Effector memory CD8-positive, alpha-beta T cell (primary cell): ENCODE measurements at regions not wholly inside any gene's neighbourhood (a gene's known extent, or its start where the extent isn't known, plus 50 kb on each side); places are given as distances from the start of the nearest gene placed in this dataset.
"Not testable (repeated sequence)": the region's sequence is repeated elsewhere in the genome, so short reads cannot be mapped to it uniquely, and the experiment has no call there.

ENCODE experiments used
- ATAC-seq: fragments of 150-1000 bp; cut with Tn5 transposase; replicated peaks from 2 replicates; pipeline ENCODE4 v1.10.0; 2021; ENCODE audit warnings: mild to moderate bottlenecking, moderate library complexity
- DNase-seq, 3 experiments: peaks; one replicate each; pipeline ENCODE4 v3.0.0; 2021
- H3K27ac Mint-ChIP-seq, 2 donors: one replicate each; pipeline ENCODE4 v1.8.0; 2022; ENCODE audit warnings: mild to moderate bottlenecking in 2 of 2, mixed read lengths in 2 of 2, moderate library complexity in 2 of 2
- H3K27me3 Mint-ChIP-seq, 2 donors: one replicate each; pipeline ENCODE4 v1.8.0; 2022; ENCODE audit warnings: mixed read lengths in 2 of 2
- H3K36me3 Mint-ChIP-seq: one replicate; pipeline ENCODE4 v1.8.0; 2022; ENCODE audit warnings: mild to moderate bottlenecking, moderate library complexity, mixed read lengths; ENCODE audit not compliant: insufficient read depth
- H3K4me1 Mint-ChIP-seq, 2 donors: one replicate each; pipeline ENCODE4 v1.8.0; 2022; ENCODE audit warnings: low read depth in 2 of 2, mixed read lengths in 2 of 2
- H3K4me3 Mint-ChIP-seq, 2 donors: one replicate each; pipeline ENCODE4 v1.8.0; 2022; ENCODE audit warnings: mild to moderate bottlenecking in 2 of 2, mixed read lengths in 2 of 2, moderate library complexity in 2 of 2
- H3K9me3 Mint-ChIP-seq, 2 donors: one replicate each; pipeline ENCODE4 v1.8.0; 2022; ENCODE audit warnings: mixed read lengths in 2 of 2

- Mint-ChIP-seq H3K36me3 (no peaks in the 10 kb centered on the region), H3K27ac (no peak overlapping the region), H3K27me3 (no peaks in the 10 kb centered on the region), H3K4me3 (no peak overlapping the region), H3K9me3 (no peaks in the 10 kb centered on the region), H3K4me1 (no peaks in the 10 kb centered on the region)
- DNase-seq (no peak), ATAC-seq (no peak)
These were observed 1002.5 kb upstream of the INTU start for GRCh38 chr4:126630230-126630629.

GRCh38 chr4:126633306-126633705, 999.5 kb upstream of the INTU start:
- Mint-ChIP-seq H3K27me3 (no peaks in the 10 kb centered on the region), H3K27ac (no peak overlapping the region), H3K4me1 (no peaks in the 10 kb centered on the region), H3K9me3 (no peaks in the 10 kb centered on the region), H3K4me3 (no peak overlapping the region), H3K36me3 (no peaks in the 10 kb centered on the region)
- DNase-seq: no peak
- no peak for ATAC-seq

GRCh38 chr4:126637706-126638105, 995.1 kb upstream of the INTU start:
- no peaks in the 10 kb centered on the region for H3K36me3 Mint-ChIP-seq
- no peak for ATAC-seq
- no peak for DNase-seq
- no peak overlapping the region for H3K27ac Mint-ChIP-seq
- H3K27me3 Mint-ChIP-seq: no peaks in the 10 kb centered on the region
- no peaks in the 10 kb centered on the region for H3K4me1 Mint-ChIP-seq
- H3K4me3 Mint-ChIP-seq: no peak overlapping the region
- peaks cover 5 to 10% of the 10 kb centered on the region in 2 donors for H3K9me3 Mint-ChIP-seq

GRCh38 chr4:126647320-126647719, 985.4 kb upstream of the INTU start:
- Mint-ChIP-seq H3K9me3 (peaks cover 4 to 8% of the 10 kb centered on the region in 2 donors), H3K4me1 (no peaks in the 10 kb centered on the region), H3K36me3 (no peaks in the 10 kb centered on the region), H3K27me3 (no peaks in the 10 kb centered on the region), H3K4me3 (no peak overlapping the region), H3K27ac (no peak overlapping the region)
- ATAC-seq: no peak
- no peak for DNase-seq

GRCh38 chr4:126647756-126648397, 984.9 kb upstream of the INTU start:
- no peaks in the 10 kb centered on the region for H3K27me3 Mint-ChIP-seq
- DNase-seq: no peak
- no peak overlapping the region for H3K27ac Mint-ChIP-seq

GRCh38 chr4:126658411-126658810, 974.3 kb upstream of the INTU start:
- Mint-ChIP-seq H3K27me3 (no peaks in the 10 kb centered on the region), H3K4me1 (no peaks in the 10 kb centered on the region), H3K4me3 (no peak overlapping the region), H3K27ac (no peak overlapping the region), H3K9me3 (no peaks in the 10 kb centered on the region), H3K36me3 (no peaks in the 10 kb centered on the region)
- ATAC-seq (no peak), DNase-seq (no peak)

More at GRCh38 chr4:126647756-126648397, 984.9 kb upstream of the INTU start:
- Mint-ChIP-seq H3K9me3 (peaks cover 0 to 7% of the 10 kb centered on the region in 2 donors), H3K36me3 (no peaks in the 10 kb centered on the region), H3K4me1 (no peaks in the 10 kb centered on the region), H3K4me3 (no peak overlapping the region)
- no peak for ATAC-seq

GRCh38 chr4:126661194-126661593, 971.6 kb upstream of the INTU start:
- ATAC-seq (no peak), DNase-seq (no peak)
- Mint-ChIP-seq H3K27ac (no peak overlapping the region), H3K36me3 (no peaks in the 10 kb centered on the region), H3K9me3 (no peaks in the 10 kb centered on the region), H3K4me1 (no peaks in the 10 kb centered on the region), H3K27me3 (no peaks in the 10 kb centered on the region), H3K4me3 (no peak overlapping the region)

GRCh38 chr4:126664839-126665238, 967.9 kb upstream of the INTU start:
- no peaks in the 10 kb centered on the region for H3K9me3 Mint-ChIP-seq
- no peak overlapping the region for H3K27ac Mint-ChIP-seq
- no peaks in the 10 kb centered on the region for H3K4me1 Mint-ChIP-seq
- H3K27me3 Mint-ChIP-seq: no peaks in the 10 kb centered on the region
- no peaks in the 10 kb centered on the region for H3K36me3 Mint-ChIP-seq
- ATAC-seq (no peak), DNase-seq (no peak)
- no peak overlapping the region for H3K4me3 Mint-ChIP-seq

- not testable (repeated sequence) for H3K27me3 Mint-ChIP-seq, H3K4me1 Mint-ChIP-seq, H3K27ac Mint-ChIP-seq, ATAC-seq, H3K4me3 Mint-ChIP-seq, DNase-seq, H3K36me3 Mint-ChIP-seq
- H3K9me3 Mint-ChIP-seq: peaks cover 0 to 12% of the 10 kb centered on the region in 2 donors
These were observed 962.7 kb upstream of the INTU start for GRCh38 chr4:126670038-126670437.

- no peak overlapping the region for H3K27ac Mint-ChIP-seq
- peaks cover 0 to 5% of the 10 kb centered on the region in 2 donors for H3K9me3 Mint-ChIP-seq
- DNase-seq (no peak), ATAC-seq (no peak)
- H3K4me1 Mint-ChIP-seq: no peaks in the 10 kb centered on the region
- H3K36me3 Mint-ChIP-seq: no peaks in the 10 kb centered on the region
- no peak overlapping the region for H3K4me3 Mint-ChIP-seq
- no peaks in the 10 kb centered on the region for H3K27me3 Mint-ChIP-seq
These were observed 954.1 kb upstream of the INTU start for GRCh38 chr4:126678618-126679017.

GRCh38 chr4:126679303-126679702, 953.5 kb upstream of the INTU start:
- H3K4me1 Mint-ChIP-seq: no peaks in the 10 kb centered on the region
- no peaks in the 10 kb centered on the region for H3K36me3 Mint-ChIP-seq
- no peak overlapping the region for H3K27ac Mint-ChIP-seq
- no peak for DNase-seq
- no peak for ATAC-seq
- no peak overlapping the region for H3K4me3 Mint-ChIP-seq
- peaks cover 0 to 5% of the 10 kb centered on the region in 2 donors for H3K9me3 Mint-ChIP-seq
- no peaks in the 10 kb centered on the region for H3K27me3 Mint-ChIP-seq

- Mint-ChIP-seq H3K9me3 (peaks cover 0 to 5% of the 10 kb centered on the region in 2 donors), H3K27me3 (no peaks in the 10 kb centered on the region), H3K36me3 (no peaks in the 10 kb centered on the region), H3K27ac (no peak overlapping the region), H3K4me1 (no peaks in the 10 kb centered on the region), H3K4me3 (no peak overlapping the region)
- ATAC-seq (no peak), DNase-seq (no peak)
These were observed 950.5 kb upstream of the INTU start for GRCh38 chr4:126682250-126682649.

- DNase-seq (no peak), ATAC-seq (no peak)
- Mint-ChIP-seq H3K4me1 (no peaks in the 10 kb centered on the region), H3K27ac (no peak overlapping the region), H3K9me3 (peaks cover 3 to 4% of the 10 kb centered on the region in 2 donors), H3K27me3 (no peaks in the 10 kb centered on the region), H3K4me3 (no peak overlapping the region), H3K36me3 (no peaks in the 10 kb centered on the region)
These were observed 946.3 kb upstream of the INTU start for GRCh38 chr4:126686491-126686890.

GRCh38 chr4:126687655-126688358, 945.0 kb upstream of the INTU start:
- Mint-ChIP-seq H3K27me3 (no peaks in the 10 kb centered on the region), H3K4me1 (no peaks in the 10 kb centered on the region), H3K36me3 (no peaks in the 10 kb centered on the region), H3K9me3 (peaks cover 6 to 9% of the 10 kb centered on the region in 2 donors), H3K4me3 (no peak overlapping the region), H3K27ac (no peak overlapping the region)
- no peak for ATAC-seq
- no peak for DNase-seq
